ENCODE measurements at regions not wholly inside any gene's neighbourhood (a gene's known extent, or its start where the extent isn't known, plus 50 kb on each side); places are given as distances from the start of the nearest gene placed in this dataset.
"Not testable (repeated sequence)": the region's sequence is repeated elsewhere in the genome, so short reads cannot be mapped to it uniquely, and the experiment has no call there.

DNA sequence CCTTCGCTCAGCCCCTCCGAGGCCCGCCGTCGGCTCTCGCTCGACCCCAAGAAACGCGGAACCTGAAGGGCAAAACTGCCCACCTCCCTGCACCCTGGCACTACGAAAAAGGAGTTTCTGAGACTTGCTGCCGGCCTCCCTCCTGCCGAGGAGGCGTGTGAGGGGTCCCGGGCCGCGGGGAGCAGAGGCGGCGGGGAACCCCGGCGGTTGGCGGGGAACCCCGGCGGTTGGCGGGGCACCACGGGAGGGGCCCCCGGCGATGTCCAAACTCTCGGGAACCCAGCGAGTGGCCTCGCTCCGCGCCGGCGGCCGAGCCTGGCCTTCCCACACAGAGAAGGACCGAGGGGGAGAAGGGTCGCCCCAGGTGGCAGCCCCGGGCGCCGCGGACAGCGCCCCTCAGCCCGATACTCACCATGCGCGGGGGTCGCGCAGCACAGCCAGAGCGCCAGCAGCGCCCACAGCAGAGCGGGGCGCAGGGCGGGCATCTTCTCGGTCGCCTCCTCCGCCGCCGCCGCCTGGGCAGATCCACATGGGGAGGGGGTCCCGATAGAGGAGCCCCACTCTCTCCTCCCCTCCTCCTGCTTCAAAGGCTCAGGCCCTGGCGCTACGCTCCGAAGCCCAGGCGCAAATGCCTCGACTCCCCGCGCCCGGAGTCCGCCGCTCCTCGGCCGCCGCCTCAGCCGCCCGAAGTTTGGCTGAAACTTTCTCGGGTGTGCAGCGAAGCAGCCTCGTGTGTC, 69.4 kb upstream of the NUDT4B start:
- peak; percentile 41 for DNase-seq

DNA sequence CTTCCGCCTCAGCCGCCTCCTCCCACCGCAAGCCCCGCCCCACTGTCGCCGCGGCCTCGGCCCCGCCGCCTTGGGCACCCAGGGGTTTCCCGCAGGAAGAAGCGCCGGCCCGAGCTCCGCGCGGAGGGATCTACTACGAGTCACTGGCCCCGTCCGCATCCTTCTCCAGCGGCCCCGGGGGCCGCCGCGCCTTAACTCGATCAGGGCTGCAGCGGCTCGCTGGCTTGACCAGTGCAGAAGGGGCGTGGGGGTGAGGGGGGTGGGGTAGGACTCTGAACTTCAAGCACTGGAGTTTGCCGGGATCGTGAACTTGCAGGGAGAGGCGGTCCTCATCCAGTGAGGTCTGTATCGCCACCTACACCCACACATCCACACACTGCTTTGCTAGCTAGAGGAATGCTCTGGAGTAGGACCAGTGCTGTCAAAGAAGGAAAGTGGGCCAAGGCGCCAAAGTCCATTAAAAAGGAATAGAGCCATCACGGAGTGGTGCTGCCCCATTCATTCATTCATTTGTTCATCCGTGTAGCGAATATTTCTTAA, 68.7 kb upstream of the NUDT4B start:
- DNase-seq = not testable (repeated sequence)

DNA sequence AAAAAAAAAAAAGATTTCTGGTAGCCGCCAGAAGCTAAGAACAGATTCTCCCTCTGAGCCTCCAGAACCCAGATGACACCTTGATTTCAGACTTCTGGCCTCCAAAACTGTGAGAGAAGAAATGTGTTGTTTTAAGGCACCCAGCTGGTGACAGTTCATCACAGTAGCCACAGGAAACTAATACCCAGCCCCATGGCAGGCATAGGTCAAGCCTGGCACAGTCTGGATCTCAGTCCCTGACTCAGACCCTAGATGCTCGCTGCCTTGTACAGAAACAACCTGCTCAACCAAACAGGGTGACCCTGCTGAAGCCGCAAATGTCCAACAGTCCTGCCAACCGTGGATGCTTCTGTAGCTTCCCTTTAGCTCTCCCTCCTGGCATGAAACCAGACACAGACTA, 61.8 kb upstream of the NUDT4B start:
- DNase-seq = not testable (repeated sequence)

DNA sequence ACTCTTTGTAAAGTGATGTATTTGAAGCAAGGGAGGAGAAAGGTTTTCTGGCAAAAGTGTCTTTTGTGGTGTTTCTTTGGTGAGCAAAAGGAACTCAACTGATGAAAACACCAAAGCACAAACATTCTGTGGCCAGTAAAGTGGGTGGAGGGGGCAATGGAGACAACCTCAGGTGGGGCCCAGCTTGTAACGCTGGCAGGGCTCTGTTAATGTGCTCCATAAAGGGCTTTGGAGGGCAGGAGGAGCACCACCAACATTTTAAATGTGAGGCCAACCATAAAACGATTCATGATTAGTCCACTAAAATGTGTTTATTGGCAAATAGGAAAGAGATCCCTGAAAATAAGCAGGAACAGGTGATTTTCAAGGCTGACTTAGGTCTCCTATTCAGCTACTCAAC, 61.2 kb upstream of the NUDT4B start:
- DNase-seq = not testable (repeated sequence)

Data from stimulated activated CD4-positive, alpha-beta T cell treated with anti-CD3 and anti-CD28 coated beads, Interleukin-4, amount 100 ng/mL, for 24 hours (primary cell).